CD14-positive monocyte (primary cell): ENCODE measurements at regions not wholly inside any gene's neighbourhood (a gene's known extent, or its start where the extent isn't known, plus 50 kb on each side); places are given as distances from the start of the nearest gene placed in this dataset.

Source experiments
- DNase-seq, 3 donors: peaks; one replicate each; pipeline ENCODE4 v3.0.0-alpha.2; 2011 to 2022
- H2AFZ ChIP-seq: 2 replicates; pipeline ENCODE4 v1.6.0; 2012; ENCODE audit warnings: mild to moderate bottlenecking, low read depth, low read length, inconsistent platforms; ENCODE audit not compliant: insufficient read depth, poor library complexity, severe bottlenecking
- H3K27ac ChIP-seq, 2 donors: 1 replicate in 1 of 2; 2 replicates in 1 of 2; pipeline ENCODE4 v1.5.1; 2012 to 2013; ENCODE audit warnings: low read length in 2 of 2, control low read depth in 1 of 2, inconsistent platforms in 1 of 2, low read depth in 1 of 2, mild to moderate bottlenecking in 1 of 2
- H3K27me3 ChIP-seq, 2 donors: one replicate each; pipeline versions ENCODE4 v1.6.0 to v1.6.1; 2011 to 2013; ENCODE audit warnings: low read length in 2 of 2; ENCODE audit not compliant: control insufficient read depth in 2 of 2, insufficient read depth in 2 of 2
- H3K36me3 ChIP-seq, 2 donors: replicated peaks in 1 of 2; 1 replicate in 1 of 2; 2 replicates in 1 of 2; pipeline versions ENCODE4 v1.5.1 to v1.6.1; 2012 to 2013; ENCODE audit warnings: low read length in 2 of 2, control low read depth in 1 of 2, inconsistent platforms in 1 of 2, mild to moderate bottlenecking in 1 of 2; ENCODE audit not compliant: insufficient read depth in 2 of 2, control insufficient read depth in 1 of 2
- H3K4me1 ChIP-seq, 2 donors: 1 replicate in 1 of 2; 2 replicates in 1 of 2; pipeline versions ENCODE4 v1.5.1 to v1.6.1; 2012 to 2013; ENCODE audit warnings: low read length in 2 of 2, control low read depth in 1 of 2, inconsistent platforms in 1 of 2, mild to moderate bottlenecking in 1 of 2, moderate library complexity in 1 of 2; ENCODE audit not compliant: insufficient read depth in 2 of 2, control insufficient read depth in 1 of 2
- H3K4me2 ChIP-seq: replicated peaks from 2 replicates; pipeline ENCODE3; 2012; ENCODE audit warnings: low read length, moderate library complexity, mild to moderate bottlenecking; ENCODE audit not compliant: poor library complexity, severe bottlenecking; ENCODE audit errors: extremely low read depth
- H3K4me3 ChIP-seq, 3 experiments: fragments of 200-600 bp in 1 of 3; sonication (generic) in 1 of 3; replicated peaks in 1 of 3; 1 replicate in 2 of 3; 2 replicates in 1 of 3; pipeline ENCODE4 v1.5.1; 2011 to 2013; ENCODE audit warnings: low read length in 3 of 3, mild to moderate bottlenecking in 3 of 3, control low read depth in 2 of 3, low read depth in 2 of 3, inconsistent platforms in 1 of 3, moderate library complexity in 1 of 3
- H3K79me2 ChIP-seq: 2 replicates; pipeline ENCODE4 v1.6.0; 2012; ENCODE audit warnings: mild to moderate bottlenecking, control low read depth, inconsistent platforms, low read length, moderate library complexity; ENCODE audit not compliant: insufficient read depth
- H3K9ac ChIP-seq: 2 replicates; pipeline ENCODE4 v1.6.0; 2017; ENCODE audit warnings: low read length, mild to moderate bottlenecking; ENCODE audit not compliant: insufficient read depth, poor library complexity, severe bottlenecking
- H3K9me3 ChIP-seq, 2 donors: replicated peaks in 1 of 2; 1 replicate in 1 of 2; 2 replicates in 1 of 2; pipeline versions ENCODE4 v1.5.1 to v1.6.1; 2012 to 2013; ENCODE audit warnings: low read length in 2 of 2, control low read depth in 1 of 2; ENCODE audit not compliant: control insufficient read depth in 1 of 2, insufficient read depth in 1 of 2
- H4K20me1 ChIP-seq: 2 replicates; pipeline ENCODE4 v1.6.0; 2012; ENCODE audit warnings: mild to moderate bottlenecking, low read length, control low read depth, moderate library complexity; ENCODE audit not compliant: insufficient read depth
- H3K27ac Mint-ChIP-seq, 7 donors: one replicate each; pipeline ENCODE4 v1.8.0; 2020; ENCODE audit warnings: mild to moderate bottlenecking in 7 of 7, mixed read lengths in 7 of 7, moderate library complexity in 6 of 7, inconsistent platforms in 2 of 7
- H3K27me3 Mint-ChIP-seq, 3 donors: one replicate each; pipeline ENCODE4 v1.8.0; 2021 to 2022; ENCODE audit warnings: low read depth in 3 of 3, mild to moderate bottlenecking in 3 of 3, mixed read lengths in 3 of 3, moderate library complexity in 3 of 3, inconsistent platforms in 1 of 3
- H3K36me3 Mint-ChIP-seq, 2 donors: one replicate each; pipeline ENCODE4 v1.8.0; 2020; ENCODE audit warnings: mixed read lengths in 2 of 2, inconsistent platforms in 1 of 2, mild to moderate bottlenecking in 1 of 2
- H3K4me1 Mint-ChIP-seq: one replicate; pipeline ENCODE4 v1.8.0; 2020; ENCODE audit warnings: mild to moderate bottlenecking, mixed read lengths
- H3K4me3 Mint-ChIP-seq, 2 donors: one replicate each; pipeline ENCODE4 v1.8.0; 2020; ENCODE audit warnings: mild to moderate bottlenecking in 2 of 2, mixed read lengths in 2 of 2, moderate library complexity in 1 of 2
- H3K9me3 Mint-ChIP-seq, 7 donors: one replicate each; pipeline ENCODE4 v1.8.0; 2020 to 2022; ENCODE audit warnings: mixed read lengths in 7 of 7, mild to moderate bottlenecking in 6 of 7, moderate library complexity in 6 of 7, inconsistent platforms in 2 of 7
- CTCF ChIP-seq: fragments of 200-600 bp; IDR thresholded peaks from one replicate; pipeline ENCODE4 v1.8.0; 2022; ENCODE audit warnings: antibody characterized with exemption, mild to moderate bottlenecking
- WGBS: methylation state at CpG from one replicate; pipeline ENCODE4 v1.1.5; 2013; ENCODE audit warnings: missing lambda C conversion rate; ENCODE audit not compliant: insufficient coverage; 5-methylcytosine and 5-hydroxymethylcytosine counted together
- intact Hi-C, 2 donors: fragments of 100-400 bp; cut with micrococcal nuclease; formaldehyde crosslinking; loops; one replicate each; pipeline versions ENCODE4 v1.15.0 to v1.15.1; 2023

- Histone ChIP-seq H4K20me1 (no peaks in the 10 kb centered on the region), H3K4me1 (no peaks in the 10 kb centered on the region), H3K4me3 (no peak overlapping the region), H3K27me3 (no peaks in the 10 kb centered on the region), H3K36me3 (no peaks in the 10 kb centered on the region), H3K79me2 (no peaks in the 10 kb centered on the region), H3K27ac (no peak overlapping the region), H3K4me2 (no peak overlapping the region), H2AFZ (no peak overlapping the region), H3K9me3 (peaks cover 0 to 2% of the 10 kb centered on the region in 2 donors), H3K9ac (no peak overlapping the region)
- Mint-ChIP-seq H3K4me3 (no peak overlapping the region), H3K27me3 (no peaks in the 10 kb centered on the region), H3K4me1 (no peaks in the 10 kb centered on the region), H3K27ac (no peak overlapping the region), H3K9me3 (peaks cover 0 to 4% (median 0%) of the 10 kb centered on the region in 7 donors), H3K36me3 (no peaks in the 10 kb centered on the region)
- no peak for TF ChIP-seq CTCF
- intact Hi-C loops, result no loop called here
- no peak for DNase-seq
- WGBS, result no CpG with 5 or more reads among the region's 2 CpGs
These were observed 110.0 kb upstream of the EYS start for GRCh38 chr6:65816991-65817390.

- H3K4me1 Mint-ChIP-seq, result no peaks in the 10 kb centered on the region
- H3K4me3 Mint-ChIP-seq, result no peak overlapping the region
- peaks cover 0 to 6% (median 4%) of the 10 kb centered on the region in 7 donors for H3K9me3 Mint-ChIP-seq
- no peak overlapping the region for H3K4me3 ChIP-seq
- H2AFZ ChIP-seq, result no peak overlapping the region
- H3K9me3 ChIP-seq, result peaks cover 0 to 3% of the 10 kb centered on the region in 2 donors
- no peak overlapping the region for H3K27ac Mint-ChIP-seq
- no peaks in the 10 kb centered on the region for H3K27me3 ChIP-seq
- no peaks in the 10 kb centered on the region for H3K36me3 Mint-ChIP-seq
- H3K79me2 ChIP-seq, result no peaks in the 10 kb centered on the region
- H3K27me3 Mint-ChIP-seq, result peaks cover 0 to 4% (median 0%) of the 10 kb centered on the region in 3 donors
- H3K4me2 ChIP-seq, result no peak overlapping the region
- intact Hi-C loops, result no loop called here
- no peaks in the 10 kb centered on the region for H4K20me1 ChIP-seq
- H3K36me3 ChIP-seq, result no peaks in the 10 kb centered on the region
- no peak for DNase-seq
- no peak overlapping the region for H3K27ac ChIP-seq
- no CpG with 5 or more reads among the region's 3 CpGs for WGBS
- TF ChIP-seq CTCF, result no peak
- H3K4me1 ChIP-seq, result no peaks in the 10 kb centered on the region
- H3K9ac ChIP-seq, result no peak overlapping the region
These were observed 107.0 kb upstream of the EYS start for GRCh38 chr6:65814071-65814470.
